HEK293 (cell line): ENCODE measurements at regions not wholly inside any gene's neighbourhood (a gene's known extent, or its start where the extent isn't known, plus 50 kb on each side); places are given as distances from the start of the nearest gene placed in this dataset.

Experiments used
- CTCF ChIA-PET: fragments of 350-600 bp; formaldehyde crosslinking; extraction: SDS; loops from one replicate; lab custom pipeline; 2021; ENCODE audit warnings: antibody characterized with exemption; lab: Yijun Ruan, JAX
- POLR2A ChIA-PET: fragments of 300-600 bp; formaldehyde crosslinking; extraction: SDS; loops from one replicate; lab custom pipeline; 2020; ENCODE audit warnings: antibody characterized with exemption, inconsistent platforms; lab: Yijun Ruan, JAX
- H3K27ac ChIP-seq: fragments of 200-500 bp; sonication (Bioruptor generic); 2 replicates; pipeline ENCODE4 v1.5.1; 2014; ENCODE audit warnings: low read depth, low read length, control low read depth, inconsistent platforms; ENCODE audit errors: extremely low read depth
- H3K36me3 ChIP-seq, 2 experiments: fragments of 200-500 bp in 1 of 2; sonication (Bioruptor generic) in 1 of 2; 1 replicate in 1 of 2; 2 replicates in 1 of 2; pipeline ENCODE4 v1.5.1; 2014 to 2017; ENCODE audit warnings: inconsistent platforms in 2 of 2, low read length in 2 of 2; ENCODE audit not compliant: control insufficient read depth in 2 of 2, insufficient read depth in 1 of 2
- H3K4me1 ChIP-seq: fragments of 200-500 bp; sonication (Bioruptor generic); 2 replicates; pipeline ENCODE4 v1.5.1; 2014; ENCODE audit warnings: mild to moderate bottlenecking, low read length, inconsistent platforms; ENCODE audit not compliant: control insufficient read depth, insufficient read depth
- H3K4me3 ChIP-seq: 2 replicates; pipeline ENCODE4 v1.5.1; 2011; ENCODE audit warnings: low read depth, mild to moderate bottlenecking, control low read depth, low read length, moderate library complexity
- H3K9me3 ChIP-seq: fragments of 200-500 bp; sonication (Bioruptor generic); 2 replicates; pipeline ENCODE4 v1.5.1; 2014; ENCODE audit warnings: low read depth, low read length, inconsistent platforms; ENCODE audit not compliant: control insufficient read depth, insufficient read depth
- GLI4 ChIP-seq: fragments of 450-650 bp; formaldehyde crosslinking; IDR thresholded peaks from 2 replicates; pipeline ENCODE4 v1.5.1; 2016; ENCODE audit warnings: missing biosample characterization, missing genetic modification characterization
- KLF8 ChIP-seq: fragments of 450-650 bp; formaldehyde crosslinking; IDR thresholded peaks from 2 replicates; pipeline ENCODE4 v1.5.1; 2016; ENCODE audit warnings: missing biosample characterization, missing genetic modification characterization
- PBX3 ChIP-seq: sonication (generic); formaldehyde crosslinking; IDR thresholded peaks from 2 replicates; pipeline ENCODE4 v1.8.1; 2022; ENCODE audit warnings: mild to moderate bottlenecking, moderate library complexity, missing genetic modification reagents
- SP2 ChIP-seq: fragments of 450-650 bp; formaldehyde crosslinking; IDR thresholded peaks from 2 replicates; pipeline ENCODE4 v1.5.1; 2016; ENCODE audit warnings: missing biosample characterization, missing genetic modification characterization
- SP3 ChIP-seq: fragments of 450-650 bp; formaldehyde crosslinking; IDR thresholded peaks from 2 replicates; pipeline ENCODE4 v1.5.1; 2016; ENCODE audit warnings: missing biosample characterization, missing genetic modification characterization
- YY1 ChIP-seq: fragments of 450-650 bp; formaldehyde crosslinking; IDR thresholded peaks from 2 replicates; pipeline ENCODE4 v1.5.1; 2018; ENCODE audit warnings: missing biosample characterization, missing genetic modification characterization
- ZBTB10 ChIP-seq: fragments of 450-650 bp; formaldehyde crosslinking; IDR thresholded peaks from 2 replicates; pipeline ENCODE4 v1.5.1; 2016; ENCODE audit warnings: missing biosample characterization, missing genetic modification characterization
- ZIC2 ChIP-seq: fragments of 450-650 bp; formaldehyde crosslinking; IDR thresholded peaks from 2 replicates; pipeline ENCODE4 v1.5.1; 2016; ENCODE audit warnings: missing biosample characterization, missing genetic modification characterization
- ZNF132 ChIP-seq: fragments of 450-650 bp; formaldehyde crosslinking; IDR thresholded peaks from 2 replicates; pipeline ENCODE4 v1.5.1; 2017; ENCODE audit warnings: missing biosample characterization, missing genetic modification characterization, borderline replicate concordance
- ZNF155 ChIP-seq: fragments of 450-650 bp; formaldehyde crosslinking; IDR thresholded peaks from 2 replicates; pipeline ENCODE4 v1.5.1; 2016; ENCODE audit warnings: missing biosample characterization, missing genetic modification characterization
- ZNF211 ChIP-seq: fragments of 450-650 bp; formaldehyde crosslinking; IDR thresholded peaks from 2 replicates; pipeline ENCODE4 v1.5.1; 2016; ENCODE audit warnings: low read depth, missing biosample characterization, missing genetic modification characterization
- ZNF223 ChIP-seq: fragments of 450-650 bp; formaldehyde crosslinking; IDR thresholded peaks from 2 replicates; pipeline ENCODE4 v1.5.1; 2016; ENCODE audit warnings: missing biosample characterization, missing genetic modification characterization
- ZNF391 ChIP-seq: fragments of 450-650 bp; formaldehyde crosslinking; IDR thresholded peaks from 2 replicates; pipeline ENCODE4 v1.5.1; 2016; ENCODE audit warnings: low read depth, missing biosample characterization, missing genetic modification characterization, borderline replicate concordance
- ZNF394 ChIP-seq: fragments of 450-650 bp; formaldehyde crosslinking; IDR thresholded peaks from 2 replicates; pipeline ENCODE4 v1.5.1; 2016; ENCODE audit warnings: missing biosample characterization, missing genetic modification characterization, mild to moderate bottlenecking, moderate library complexity, borderline replicate concordance
- ZNF449 ChIP-seq: fragments of 450-650 bp; formaldehyde crosslinking; IDR thresholded peaks from 2 replicates; pipeline ENCODE4 v1.5.1; 2017; ENCODE audit warnings: missing biosample characterization, mild to moderate bottlenecking, missing genetic modification characterization, moderate library complexity
- ZNF792 ChIP-seq: fragments of 450-650 bp; formaldehyde crosslinking; IDR thresholded peaks from 2 replicates; pipeline ENCODE4 v1.5.1; 2016; ENCODE audit warnings: missing biosample characterization, missing genetic modification characterization
- ZSCAN16 ChIP-seq: fragments of 450-650 bp; formaldehyde crosslinking; IDR thresholded peaks from 2 replicates; pipeline ENCODE4 v1.5.1; 2016; ENCODE audit warnings: missing biosample characterization, missing genetic modification characterization
- TF ChIP-seq, protein P1 (sequence below): fragments of 450-650 bp; formaldehyde crosslinking; IDR thresholded peaks from 2 replicates; pipeline ENCODE4 v1.5.1; 2016; ENCODE audit warnings: missing biosample characterization, missing genetic modification characterization
- TF ChIP-seq, protein P2 (sequence below): fragments of 450-650 bp; formaldehyde crosslinking; IDR thresholded peaks from 2 replicates; pipeline ENCODE4 v1.5.1; 2017; ENCODE audit warnings: missing biosample characterization, missing genetic modification characterization
- TF ChIP-seq, protein P3 (sequence below): fragments of 450-650 bp; formaldehyde crosslinking; IDR thresholded peaks from 2 replicates; pipeline ENCODE4 v1.5.1; 2016; ENCODE audit warnings: missing biosample characterization, missing genetic modification characterization, borderline replicate concordance

GRCh38 chr14:62614122-62614521, 431.1 kb downstream of the KCNH5 start:
- no peaks in the 10 kb centered on the region for H3K9me3 ChIP-seq
- TF ChIP-seq ZNF132 (tag by site-specific recombination): no peak
- TF ChIP-seq, protein P1, sequence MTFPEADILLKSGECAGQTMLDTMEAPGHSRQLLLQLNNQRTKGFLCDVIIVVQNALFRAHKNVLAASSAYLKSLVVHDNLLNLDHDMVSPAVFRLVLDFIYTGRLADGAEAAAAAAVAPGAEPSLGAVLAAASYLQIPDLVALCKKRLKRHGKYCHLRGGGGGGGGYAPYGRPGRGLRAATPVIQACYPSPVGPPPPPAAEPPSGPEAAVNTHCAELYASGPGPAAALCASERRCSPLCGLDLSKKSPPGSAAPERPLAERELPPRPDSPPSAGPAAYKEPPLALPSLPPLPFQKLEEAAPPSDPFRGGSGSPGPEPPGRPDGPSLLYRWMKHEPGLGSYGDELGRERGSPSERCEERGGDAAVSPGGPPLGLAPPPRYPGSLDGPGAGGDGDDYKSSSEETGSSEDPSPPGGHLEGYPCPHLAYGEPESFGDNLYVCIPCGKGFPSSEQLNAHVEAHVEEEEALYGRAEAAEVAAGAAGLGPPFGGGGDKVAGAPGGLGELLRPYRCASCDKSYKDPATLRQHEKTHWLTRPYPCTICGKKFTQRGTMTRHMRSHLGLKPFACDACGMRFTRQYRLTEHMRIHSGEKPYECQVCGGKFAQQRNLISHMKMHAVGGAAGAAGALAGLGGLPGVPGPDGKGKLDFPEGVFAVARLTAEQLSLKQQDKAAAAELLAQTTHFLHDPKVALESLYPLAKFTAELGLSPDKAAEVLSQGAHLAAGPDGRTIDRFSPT: no peak
- TF ChIP-seq ZNF792: no peak
- TF ChIP-seq PBX3: no peak
- no peak for TF ChIP-seq KLF8 (tag by site-specific recombination)
- TF ChIP-seq, protein P2, sequence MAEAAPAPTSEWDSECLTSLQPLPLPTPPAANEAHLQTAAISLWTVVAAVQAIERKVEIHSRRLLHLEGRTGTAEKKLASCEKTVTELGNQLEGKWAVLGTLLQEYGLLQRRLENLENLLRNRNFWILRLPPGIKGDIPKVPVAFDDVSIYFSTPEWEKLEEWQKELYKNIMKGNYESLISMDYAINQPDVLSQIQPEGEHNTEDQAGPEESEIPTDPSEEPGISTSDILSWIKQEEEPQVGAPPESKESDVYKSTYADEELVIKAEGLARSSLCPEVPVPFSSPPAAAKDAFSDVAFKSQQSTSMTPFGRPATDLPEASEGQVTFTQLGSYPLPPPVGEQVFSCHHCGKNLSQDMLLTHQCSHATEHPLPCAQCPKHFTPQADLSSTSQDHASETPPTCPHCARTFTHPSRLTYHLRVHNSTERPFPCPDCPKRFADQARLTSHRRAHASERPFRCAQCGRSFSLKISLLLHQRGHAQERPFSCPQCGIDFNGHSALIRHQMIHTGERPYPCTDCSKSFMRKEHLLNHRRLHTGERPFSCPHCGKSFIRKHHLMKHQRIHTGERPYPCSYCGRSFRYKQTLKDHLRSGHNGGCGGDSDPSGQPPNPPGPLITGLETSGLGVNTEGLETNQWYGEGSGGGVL (tag by site-specific recombination): no peak
- no peak for TF ChIP-seq ZNF449 (tag by site-specific recombination)
- TF ChIP-seq ZNF391 (tag by site-specific recombination): no peak
- TF ChIP-seq GLI4: no peak
- TF ChIP-seq, all 188 proteins: peak for 0
- Histone ChIP-seq H3K4me3 (no peak overlapping the region), H3K27ac (no peak overlapping the region), H3K36me3 (no peaks in the 10 kb centered on the region), H3K4me1 (no peaks in the 10 kb centered on the region)
- ChIA-PET CTCF (no interaction called here), POLR2A (no interaction called here)

DNA sequence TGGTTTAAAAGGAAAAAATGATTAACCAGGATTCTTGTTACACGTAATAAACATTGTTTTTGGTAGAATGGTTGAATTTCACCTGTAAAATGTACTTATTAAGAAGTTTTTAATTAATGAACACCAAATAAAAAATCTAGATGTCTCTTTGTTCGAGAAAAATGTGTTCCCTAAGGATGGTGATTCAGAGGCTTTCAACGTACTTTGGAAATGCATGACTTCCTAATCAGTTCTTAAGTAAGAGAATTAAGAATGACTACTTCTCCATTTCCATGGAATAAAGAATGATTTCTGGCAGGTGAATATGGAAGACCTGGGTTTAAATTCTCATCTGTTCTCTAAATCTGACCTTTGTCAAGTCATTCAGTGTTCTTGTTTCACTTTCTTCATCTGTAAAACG, 428.6 kb downstream of the KCNH5 start:
- CTCF ChIA-PET: interaction anchor here (0.6 kb wide), 1 partner anchor 1073 kb away, joined by 3 read pairs; no protein-coding TSS in a partner anchor
- Histone ChIP-seq H3K4me3 (no peak overlapping the region), H3K36me3 (no peaks in the 10 kb centered on the region)
- no peak for TF ChIP-seq ZNF394 (tag by site-specific recombination)
- no peak for TF ChIP-seq ZBTB10 (tag by site-specific recombination)
- TF ChIP-seq, protein P3, sequence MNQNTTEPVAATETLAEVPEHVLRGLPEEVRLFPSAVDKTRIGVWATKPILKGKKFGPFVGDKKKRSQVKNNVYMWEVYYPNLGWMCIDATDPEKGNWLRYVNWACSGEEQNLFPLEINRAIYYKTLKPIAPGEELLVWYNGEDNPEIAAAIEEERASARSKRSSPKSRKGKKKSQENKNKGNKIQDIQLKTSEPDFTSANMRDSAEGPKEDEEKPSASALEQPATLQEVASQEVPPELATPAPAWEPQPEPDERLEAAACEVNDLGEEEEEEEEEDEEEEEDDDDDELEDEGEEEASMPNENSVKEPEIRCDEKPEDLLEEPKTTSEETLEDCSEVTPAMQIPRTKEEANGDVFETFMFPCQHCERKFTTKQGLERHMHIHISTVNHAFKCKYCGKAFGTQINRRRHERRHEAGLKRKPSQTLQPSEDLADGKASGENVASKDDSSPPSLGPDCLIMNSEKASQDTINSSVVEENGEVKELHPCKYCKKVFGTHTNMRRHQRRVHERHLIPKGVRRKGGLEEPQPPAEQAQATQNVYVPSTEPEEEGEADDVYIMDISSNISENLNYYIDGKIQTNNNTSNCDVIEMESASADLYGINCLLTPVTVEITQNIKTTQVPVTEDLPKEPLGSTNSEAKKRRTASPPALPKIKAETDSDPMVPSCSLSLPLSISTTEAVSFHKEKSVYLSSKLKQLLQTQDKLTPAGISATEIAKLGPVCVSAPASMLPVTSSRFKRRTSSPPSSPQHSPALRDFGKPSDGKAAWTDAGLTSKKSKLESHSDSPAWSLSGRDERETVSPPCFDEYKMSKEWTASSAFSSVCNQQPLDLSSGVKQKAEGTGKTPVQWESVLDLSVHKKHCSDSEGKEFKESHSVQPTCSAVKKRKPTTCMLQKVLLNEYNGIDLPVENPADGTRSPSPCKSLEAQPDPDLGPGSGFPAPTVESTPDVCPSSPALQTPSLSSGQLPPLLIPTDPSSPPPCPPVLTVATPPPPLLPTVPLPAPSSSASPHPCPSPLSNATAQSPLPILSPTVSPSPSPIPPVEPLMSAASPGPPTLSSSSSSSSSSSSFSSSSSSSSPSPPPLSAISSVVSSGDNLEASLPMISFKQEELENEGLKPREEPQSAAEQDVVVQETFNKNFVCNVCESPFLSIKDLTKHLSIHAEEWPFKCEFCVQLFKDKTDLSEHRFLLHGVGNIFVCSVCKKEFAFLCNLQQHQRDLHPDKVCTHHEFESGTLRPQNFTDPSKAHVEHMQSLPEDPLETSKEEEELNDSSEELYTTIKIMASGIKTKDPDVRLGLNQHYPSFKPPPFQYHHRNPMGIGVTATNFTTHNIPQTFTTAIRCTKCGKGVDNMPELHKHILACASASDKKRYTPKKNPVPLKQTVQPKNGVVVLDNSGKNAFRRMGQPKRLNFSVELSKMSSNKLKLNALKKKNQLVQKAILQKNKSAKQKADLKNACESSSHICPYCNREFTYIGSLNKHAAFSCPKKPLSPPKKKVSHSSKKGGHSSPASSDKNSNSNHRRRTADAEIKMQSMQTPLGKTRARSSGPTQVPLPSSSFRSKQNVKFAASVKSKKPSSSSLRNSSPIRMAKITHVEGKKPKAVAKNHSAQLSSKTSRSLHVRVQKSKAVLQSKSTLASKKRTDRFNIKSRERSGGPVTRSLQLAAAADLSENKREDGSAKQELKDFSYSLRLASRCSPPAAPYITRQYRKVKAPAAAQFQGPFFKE (tag by site-specific recombination): no peak
- TF ChIP-seq ZIC2 (tag by site-specific recombination): no peak
- TF ChIP-seq SP2 (tag by site-specific recombination): no peak
- TF ChIP-seq YY1 (tag by site-specific recombination): no peak
- no peak for TF ChIP-seq ZNF211
- no peak for TF ChIP-seq ZNF155 (tag by site-specific recombination)
- no peak for TF ChIP-seq SP3 (tag by site-specific recombination)
- no peak for TF ChIP-seq ZNF223 (tag by site-specific recombination)
- no peak for TF ChIP-seq ZSCAN16 (tag by site-specific recombination)
- TF ChIP-seq, all 188 proteins: peak for 0
- Histone ChIP-seq H3K9me3 (no peaks in the 10 kb centered on the region), H3K4me1 (no peaks in the 10 kb centered on the region), H3K27ac (no peak overlapping the region)
- POLR2A ChIA-PET: no interaction called here
